Heart right ventricle (tissue), 16 donors: ENCODE measurements at regions not wholly inside any gene's neighbourhood (a gene's known extent, or its start where the extent isn't known, plus 50 kb on each side); places are given as distances from the start of the nearest gene placed in this dataset.

Experiments used
- ATAC-seq, 8 donors: fragments of 200-7000 bp; cut with Tn5 transposase; one replicate each; pipeline ENCODE4 v1.9.1; 2020; ENCODE audit warnings: mild to moderate bottlenecking in 8 of 8, moderate library complexity in 8 of 8, moderate number of reproducible peaks in 1 of 8
- DNase-seq, 2 donors: peaks; one replicate each; pipeline ENCODE4 v3.0.0-alpha.2; 2020
- H3K27ac ChIP-seq, 10 donors: fragments of 200-600 bp; sonication (generic) in 2 of 10; one replicate each; pipeline versions ENCODE4 v1.5.0 to v1.8.0; 2020 to 2022; ENCODE audit warnings: mild to moderate bottlenecking in 3 of 10
- H3K27me3 ChIP-seq, 7 donors: fragments of 200-600 bp; one replicate each; pipeline ENCODE4 v1.8.0; 2021 to 2022; ENCODE audit warnings: mild to moderate bottlenecking in 2 of 7
- H3K36me3 ChIP-seq, 9 donors: fragments of 200-600 bp; sonication (generic) in 1 of 9; one replicate each; pipeline versions ENCODE4 v1.5.0 to v1.8.0; 2020 to 2022; ENCODE audit warnings: mild to moderate bottlenecking in 2 of 9
- H3K4me1 ChIP-seq, 9 donors: fragments of 200-600 bp; sonication (generic) in 1 of 9; one replicate each; pipeline versions ENCODE4 v1.5.0 to v1.8.0; 2020 to 2022; ENCODE audit warnings: mild to moderate bottlenecking in 4 of 9
- H3K4me3 ChIP-seq, 10 donors: fragments of 200-600 bp; sonication (generic) in 2 of 10; one replicate each; pipeline versions ENCODE4 v1.5.0 to v1.8.0; 2020 to 2022; ENCODE audit warnings: mild to moderate bottlenecking in 7 of 10, moderate library complexity in 2 of 10
- H3K9me3 ChIP-seq, 11 donors: fragments of 200-600 bp in 10 of 11; sonication (generic) in 2 of 11; one replicate each; pipeline versions ENCODE4 v1.5.0 to v1.8.0; 2013 to 2022; ENCODE audit warnings: mild to moderate bottlenecking in 2 of 11, control low read depth in 1 of 11, moderate library complexity in 1 of 11
- CTCF ChIP-seq, 9 donors: fragments of 200-600 bp; sonication (generic) in 2 of 9; IDR thresholded peaks; one replicate each; pipeline versions ENCODE4 v1.5.0 to v1.8.0; 2021 to 2022; ENCODE audit warnings: antibody characterized with exemption in 9 of 9, mild to moderate bottlenecking in 5 of 9, moderate library complexity in 1 of 9
- WGBS, 2 donors: extraction: QIAGEN DNeasy Blood & Tissue Kit; methylation state at CpG; one replicate each; pipeline ENCODE4 v1.1.7; 2013; ENCODE audit warnings: inconsistent platforms in 1 of 2; 5-methylcytosine and 5-hydroxymethylcytosine counted together
- intact Hi-C, 10 donors: fragments of 100-400 bp; cut with DNase I; formaldehyde crosslinking; loops; one replicate each; pipeline versions ENCODE4 v1.11.1 to v1.14.2; 2022
- donor health status: Arrhythmogenic right ventricular cardiomyopathy.
- donor health status: ischemic (EF 13 %, LVEDD 7.1; RV severe dilation, severe dysfunction).
- donor health status: healthy with polysubstance abuse.
- donor health status: DM: no; HTN: yes; CAD: no.
- donor health status: DM: no; HTN: no; CAD: no.
- donor health status: ischemic (EF 25% LVEDD 6.9; RV normal size, moderate dysfunction).
- donor health status: ischemic (EF 25% LVEDD 5.7; RV mildly dilated, moderate dysfunction).
- donor health status: healthy.
- donor health status: DM: yes; HTN: yes; CAD: no.
- donor health status: Ischemic cardiomyopathy.
- donor health status: ischemic (EF 35%, LVEDD 5.7; RV mildly dilated, moderate dysfunction).
- donor health status: nonischemic (EF 11% LVEDD 7.7; RV severe dilation, severe dysfunction).
- donor health status: DM: yes; HTN: yes; CAD: no.
- donor health status: PGD.
- donor health status: ischemic (EF 29% LVEDD 5.4; RV normal size, mild dysfunction).
- donor health status: nonischemic (EF 23%, LVEDD 6.1; RV moderate dilation, normal function).

- H3K4me3 ChIP-seq = no peak overlapping the region
- H3K27ac ChIP-seq = no peak overlapping the region
- H3K36me3 ChIP-seq = no peaks in the 10 kb centered on the region
- H3K4me1 ChIP-seq = no peaks in the 10 kb centered on the region
- no peak for TF ChIP-seq CTCF (IDR thresholded peaks at IDR 0.05)
- ATAC-seq (no peak), DNase-seq (no peak)
- intact Hi-C loops = no loop called here
- peaks cover 0 to 24% (median 0%) of the 10 kb centered on the region in 11 donors for H3K9me3 ChIP-seq
- H3K27me3 ChIP-seq = no peaks in the 10 kb centered on the region
Measured at GRCh38 chr1:163906283-163906682, 584.5 kb downstream of the NUF2 start.

GRCh38 chr1:163912170-163912884 lies 590.6 kb downstream of the NUF2 start:
- intact Hi-C loops = no loop called here
- no peaks in the 10 kb centered on the region for H3K36me3 ChIP-seq
- no peak overlapping the region for H3K27ac ChIP-seq
- WGBS, 2 donors = 63 to 72% methylated on average over 4 of the region's 4 CpGs
- H3K27me3 ChIP-seq = no peaks in the 10 kb centered on the region
- H3K9me3 ChIP-seq = peaks cover 0 to 17% (median 0%) of the 10 kb centered on the region in 11 donors
- H3K4me3 ChIP-seq = no peak overlapping the region
- no peak for TF ChIP-seq CTCF (IDR thresholded peaks at IDR 0.05)
- ATAC-seq = no peak
- DNase-seq = no peak
- peaks cover 0 to 3% (median 0%) of the 10 kb centered on the region in 9 donors for H3K4me1 ChIP-seq

GRCh38 chr1:163914785-163915413 lies 593.1 kb downstream of the NUF2 start:
- ATAC-seq (no peak), DNase-seq (no peak)
- Histone ChIP-seq H3K4me1 (peaks cover 0 to 3% (median 0%) of the 10 kb centered on the region in 9 donors), H3K36me3 (no peaks in the 10 kb centered on the region), H3K27me3 (no peaks in the 10 kb centered on the region), H3K4me3 (no peak overlapping the region), H3K27ac (no peak overlapping the region), H3K9me3 (no peaks in the 10 kb centered on the region)
- TF ChIP-seq CTCF (IDR thresholded peaks at IDR 0.05) = no peak
- intact Hi-C loops = no loop called here

- ATAC-seq = no peak
- intact Hi-C loops = loop anchor here in 1 of 10 donors (10.0 kb wide), 1 partner anchor 862 kb away; no protein-coding TSS in a partner anchor
- H3K27me3 ChIP-seq = no peaks in the 10 kb centered on the region
- H3K36me3 ChIP-seq = no peaks in the 10 kb centered on the region
- no peak overlapping the region for H3K4me3 ChIP-seq
- H3K4me1 ChIP-seq = peaks cover 0 to 5% (median 0%) of the 10 kb centered on the region in 9 donors
- no peak for DNase-seq
- no peak overlapping the region for H3K27ac ChIP-seq
- peaks cover 0 to 7% (median 0%) of the 10 kb centered on the region in 11 donors for H3K9me3 ChIP-seq
- no peak for TF ChIP-seq CTCF (IDR thresholded peaks at IDR 0.05)
Measured at GRCh38 chr1:163922743-163923201, 601.0 kb downstream of the NUF2 start.
